Right ventricle myocardium superior (tissue), 1 donor: ENCODE measurements at regions not wholly inside any gene's neighbourhood (a gene's known extent, or its start where the extent isn't known, plus 50 kb on each side); places are given as distances from the start of the nearest gene placed in this dataset.
A peak's percentile ranks its signal among the peaks of the same experiment; 100 is the strongest.
"Not testable (repeated sequence)": the region's sequence is repeated elsewhere in the genome, so short reads cannot be mapped to it uniquely, and the experiment has no call there.

Experiments used
- ATAC-seq: fragments of 200-7000 bp; cut with Tn5 transposase; one replicate; pipeline ENCODE4 v1.9.1; 2020; ENCODE audit warnings: mild to moderate bottlenecking; ENCODE audit not compliant: poor library complexity
- DNase-seq: peaks from one replicate; pipeline ENCODE4 v3.0.0-alpha.2; 2020
- intact Hi-C: fragments of 100-400 bp; cut with DNase I; formaldehyde crosslinking; loops from one replicate; pipeline ENCODE4 v1.11.2; 2022
- donor health status: DM: no; HTN: yes; CAD: no; lungs with severe emphysema.

DNA sequence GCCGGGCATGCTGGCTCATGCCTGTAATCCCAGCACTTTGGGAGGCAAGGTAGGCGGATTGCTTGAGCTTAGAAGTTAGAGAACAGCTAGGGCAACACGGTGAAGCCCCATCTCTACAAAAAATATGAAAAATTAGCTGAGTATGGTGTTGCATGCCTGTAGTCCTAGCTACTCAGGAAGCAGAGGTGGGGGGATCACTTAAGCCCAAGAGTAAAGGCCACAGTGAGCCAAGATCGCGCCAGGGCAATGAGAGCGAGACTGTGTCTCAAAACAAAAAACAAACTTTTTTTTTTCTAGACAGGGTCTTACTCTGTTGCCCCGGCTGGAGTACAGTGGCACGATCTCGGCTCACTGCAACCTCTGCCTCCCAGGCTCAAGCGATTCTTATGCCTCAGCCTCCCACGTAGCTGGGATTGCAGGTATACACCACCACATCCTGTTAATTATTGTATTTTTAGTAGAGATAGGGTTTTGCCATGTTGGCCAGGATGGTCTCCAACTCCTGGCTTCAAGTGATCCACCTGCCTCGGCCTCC lies 307.5 kb downstream of the GOLGA6L6 start:
- ATAC-seq, intact Hi-C loops, DNase-seq: not testable (repeated sequence)

DNA sequence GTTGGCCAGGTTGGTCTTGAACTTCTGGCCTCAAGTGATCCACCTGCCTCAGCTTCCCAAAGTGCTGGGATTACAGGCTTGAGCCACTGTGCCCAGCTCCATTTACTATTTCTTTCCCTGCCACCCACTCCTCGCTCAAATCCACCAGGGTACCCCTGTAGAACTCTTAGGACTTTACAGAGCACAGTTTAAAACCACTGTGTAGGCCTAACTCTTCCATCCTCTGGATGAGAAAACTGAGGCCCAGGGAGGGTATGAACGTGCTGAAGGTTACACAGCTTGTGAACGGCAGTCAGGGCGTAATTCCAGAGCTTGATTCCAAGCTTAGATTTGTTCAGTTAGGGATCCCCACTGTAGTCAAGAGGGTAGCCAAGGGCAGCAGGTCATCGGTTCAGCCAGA lies 309.1 kb downstream of the GOLGA6L6 start:
- ATAC-seq, intact Hi-C loops, DNase-seq: not testable (repeated sequence)

DNA sequence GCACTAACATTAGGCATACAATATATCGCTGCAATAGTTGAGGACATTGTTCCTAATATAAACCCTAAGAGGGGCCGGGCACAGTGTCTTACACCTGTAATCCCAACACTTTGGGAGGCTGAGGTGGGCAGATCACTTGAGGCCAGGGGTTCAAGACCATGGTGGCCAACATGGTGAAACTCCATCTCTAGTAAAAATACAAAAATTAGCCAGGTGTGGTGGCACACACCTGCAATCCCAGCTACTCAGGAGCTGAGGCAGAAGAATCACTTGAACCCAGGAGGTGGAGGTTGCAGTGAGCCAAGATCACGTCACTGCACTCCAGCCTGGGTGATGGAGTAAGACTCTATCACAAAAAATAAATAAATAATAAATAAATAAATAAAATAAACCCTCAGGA lies 310.9 kb downstream of the GOLGA6L6 start:
- DNase-seq, intact Hi-C loops, ATAC-seq: not testable (repeated sequence)

DNA sequence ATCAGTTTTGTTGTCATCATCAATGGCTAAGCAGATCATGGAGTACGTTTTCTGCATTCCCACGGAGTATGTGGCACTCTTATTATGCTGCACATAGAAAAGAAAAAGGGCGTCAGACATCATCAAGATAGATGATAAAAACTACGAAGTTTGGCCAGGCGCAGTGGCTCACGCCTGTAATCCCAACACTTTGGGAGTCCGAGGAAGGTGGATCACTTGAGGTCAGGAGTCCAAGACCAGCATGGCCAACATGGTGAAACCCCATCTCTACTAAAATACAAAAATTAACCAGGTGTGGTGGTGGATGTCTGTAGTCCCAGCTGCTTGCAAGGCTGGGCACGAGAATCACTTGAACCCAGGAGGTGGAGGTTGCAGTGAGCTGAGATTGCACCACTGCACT lies 312.8 kb downstream of the GOLGA6L6 start:
- ATAC-seq, intact Hi-C loops, DNase-seq: not testable (repeated sequence)

DNA sequence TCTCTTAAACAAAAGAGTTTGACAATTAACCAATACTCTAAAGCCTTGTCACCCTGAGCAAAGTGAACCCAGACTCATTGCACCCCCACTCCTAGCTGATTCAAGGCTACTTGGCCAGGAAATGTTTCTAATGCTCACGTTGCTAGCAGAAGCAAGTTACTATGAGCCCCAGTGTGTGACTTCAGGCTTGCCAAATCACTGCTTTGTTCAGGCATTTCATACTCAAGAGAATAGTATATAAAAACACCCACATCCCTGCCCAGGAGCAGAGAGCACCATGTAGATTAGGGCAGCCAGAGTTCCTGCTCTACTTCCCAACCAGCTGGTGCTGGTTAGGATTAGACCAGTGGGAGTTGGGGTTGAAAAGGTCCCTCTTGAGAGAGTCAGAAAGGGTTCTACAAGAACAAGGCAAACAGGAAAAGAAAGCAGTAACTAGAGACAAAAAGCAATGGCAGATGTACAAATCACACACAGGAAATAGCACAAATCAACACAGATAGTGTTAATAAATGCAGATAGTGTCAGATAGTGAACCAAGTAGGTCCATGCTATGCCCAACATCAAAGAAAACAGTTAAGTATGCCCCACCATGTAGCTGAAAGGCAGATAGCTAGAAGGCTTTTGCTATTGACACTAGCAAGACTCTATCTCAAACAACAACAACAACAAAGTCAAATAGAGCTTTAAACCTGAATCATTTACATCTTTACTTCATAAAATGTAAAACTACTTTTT lies 314.3 kb downstream of the GOLGA6L6 start:
- intact Hi-C loops, DNase-seq: not testable (repeated sequence)
- peak; percentile 83 for ATAC-seq

DNA sequence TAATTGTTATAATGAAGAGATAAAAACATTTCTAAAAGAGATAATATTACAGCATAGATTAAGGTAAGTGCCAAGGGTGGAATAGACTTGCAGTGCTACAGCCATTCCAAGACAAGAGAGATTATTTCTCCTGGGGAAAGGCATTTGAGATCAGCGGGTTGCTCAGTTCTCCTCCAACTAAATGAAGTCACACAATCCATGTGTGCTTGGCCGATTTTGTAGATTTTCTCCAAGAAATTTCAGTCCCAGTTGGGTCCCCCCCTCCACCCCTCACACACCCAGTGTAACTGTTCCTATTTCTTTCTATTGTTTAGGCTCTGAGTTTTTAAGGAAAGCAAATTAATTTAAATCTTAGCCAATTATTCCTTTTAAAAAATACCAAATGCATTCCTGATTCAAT lies 315.1 kb downstream of the GOLGA6L6 start:
- ATAC-seq, result peak; percentile 83
- DNase-seq, intact Hi-C loops: not testable (repeated sequence)

DNA sequence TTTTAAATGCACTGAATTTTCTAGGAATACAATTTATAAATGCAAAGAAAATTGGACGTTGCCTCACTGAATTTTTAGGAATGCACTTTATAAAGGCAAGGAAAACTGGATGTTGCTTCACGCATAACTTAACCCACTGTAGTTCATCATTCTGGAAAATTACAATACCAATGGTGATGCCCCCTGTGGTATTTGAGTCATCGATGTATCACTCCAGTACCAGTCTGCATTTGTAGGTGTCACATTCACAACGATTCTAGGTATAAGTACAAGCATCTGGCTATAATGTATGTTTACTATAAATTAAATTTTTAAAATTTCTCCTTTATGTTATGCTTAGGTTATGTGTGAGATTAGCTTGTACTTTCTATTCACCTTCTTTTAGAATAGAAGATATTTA lies 320.5 kb downstream of the GOLGA6L6 start:
- ATAC-seq, intact Hi-C loops: not testable (repeated sequence)

DNA sequence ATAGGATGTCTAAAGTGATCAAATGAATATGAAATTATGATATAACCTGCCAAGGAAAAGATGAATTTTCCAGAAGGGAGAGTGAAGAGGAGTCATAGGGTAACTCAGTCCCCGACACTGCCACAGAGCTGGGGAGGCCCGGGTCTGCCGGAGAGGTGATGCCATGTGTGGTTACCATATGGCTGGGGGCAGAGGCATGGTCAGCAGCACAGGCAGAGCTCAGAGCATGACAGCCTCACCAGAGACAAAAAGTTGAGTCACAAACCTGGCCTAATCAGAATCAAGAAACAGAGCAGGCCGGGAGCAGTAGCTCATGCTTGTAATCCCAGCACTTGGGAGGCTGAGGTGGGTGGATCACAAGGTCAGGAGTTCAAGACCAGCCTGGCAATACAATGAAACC lies 322.4 kb downstream of the GOLGA6L6 start:
- intact Hi-C loops, DNase-seq, ATAC-seq: not testable (repeated sequence)

More for the DNA sequence above, 320.5 kb downstream of the GOLGA6L6 start:
- DNase-seq, result not testable (repeated sequence)

DNA sequence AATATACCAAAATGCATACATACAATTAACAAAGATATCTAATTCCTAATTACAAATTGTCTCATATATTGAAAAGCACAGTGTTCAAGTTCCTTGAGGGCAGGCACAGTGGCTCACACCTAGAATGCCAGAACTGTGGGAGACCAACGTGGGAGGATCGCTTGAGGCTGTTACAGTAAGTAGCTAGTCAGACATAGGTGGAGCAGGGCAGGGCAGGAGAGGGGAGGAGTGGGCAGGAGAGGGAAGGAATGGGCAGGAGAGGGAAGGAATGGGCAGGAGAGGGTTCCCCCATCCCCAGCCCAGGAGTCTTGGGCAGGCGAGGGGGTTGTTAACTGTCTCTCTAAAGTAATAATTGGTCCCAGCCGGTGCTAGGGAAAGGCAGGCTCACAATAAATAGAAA lies 325.9 kb downstream of the GOLGA6L6 start:
- intact Hi-C loops, ATAC-seq, DNase-seq: not testable (repeated sequence)

DNA sequence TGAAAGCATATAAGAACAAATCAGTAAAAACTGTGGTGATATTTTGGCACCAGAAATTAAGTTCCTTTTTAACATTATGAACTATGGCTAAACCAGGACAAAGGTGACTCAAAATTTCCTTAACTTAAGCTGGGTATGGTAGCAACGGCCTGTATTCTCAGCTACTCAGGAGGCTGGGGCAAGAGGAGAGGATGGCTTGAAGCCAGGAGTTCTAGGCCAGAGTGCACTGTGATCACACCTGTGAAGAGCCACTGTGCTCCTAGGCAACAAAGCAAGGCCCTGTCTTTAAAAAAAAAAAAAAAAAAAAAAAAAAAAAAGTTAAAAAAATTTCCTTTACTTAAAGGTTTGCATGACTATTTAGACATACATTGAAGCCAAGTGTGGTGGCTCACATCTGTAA lies 327.5 kb downstream of the GOLGA6L6 start:
- DNase-seq, ATAC-seq, intact Hi-C loops: not testable (repeated sequence)

DNA sequence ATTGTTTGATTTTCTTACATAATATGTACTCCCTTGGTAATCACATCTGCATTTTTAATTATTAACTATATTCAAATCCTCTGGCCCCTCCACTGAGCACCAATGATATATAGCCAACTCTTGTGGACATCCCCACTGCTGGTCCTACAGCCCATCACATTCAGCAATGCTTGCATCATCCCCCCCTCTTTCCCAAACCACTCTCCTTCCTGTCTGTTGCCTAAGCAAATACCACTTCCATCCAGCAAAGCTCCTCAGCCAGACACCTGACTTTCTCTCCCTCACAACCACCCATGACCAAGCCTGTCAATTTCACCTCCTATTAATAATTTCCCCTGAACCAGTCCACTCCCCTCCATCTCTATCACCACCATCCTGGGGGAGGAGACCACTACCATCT lies 330.1 kb downstream of the GOLGA6L6 start:
- ATAC-seq, intact Hi-C loops, DNase-seq: not testable (repeated sequence)

DNA sequence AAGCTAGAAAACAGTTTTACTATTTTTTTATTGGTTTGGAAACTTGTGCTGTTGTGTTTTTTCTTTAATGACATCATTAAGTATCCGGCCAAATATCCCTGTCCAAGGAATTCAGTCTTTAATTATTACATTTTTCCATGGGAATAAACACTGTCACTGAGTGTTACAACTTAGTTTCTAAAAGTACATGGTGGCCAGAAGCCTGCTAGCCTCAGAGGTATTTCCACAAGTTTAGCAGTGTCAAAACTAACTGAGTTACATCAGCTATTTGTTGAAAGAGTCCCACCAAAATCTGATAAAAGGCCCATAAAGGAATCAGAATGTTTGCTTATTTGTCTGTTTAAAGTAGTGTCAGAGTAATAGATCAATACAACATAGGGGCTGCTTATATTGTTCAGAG lies 331.6 kb downstream of the GOLGA6L6 start:
- peak; percentile 90 for ATAC-seq
- DNase-seq, intact Hi-C loops: not testable (repeated sequence)

DNA sequence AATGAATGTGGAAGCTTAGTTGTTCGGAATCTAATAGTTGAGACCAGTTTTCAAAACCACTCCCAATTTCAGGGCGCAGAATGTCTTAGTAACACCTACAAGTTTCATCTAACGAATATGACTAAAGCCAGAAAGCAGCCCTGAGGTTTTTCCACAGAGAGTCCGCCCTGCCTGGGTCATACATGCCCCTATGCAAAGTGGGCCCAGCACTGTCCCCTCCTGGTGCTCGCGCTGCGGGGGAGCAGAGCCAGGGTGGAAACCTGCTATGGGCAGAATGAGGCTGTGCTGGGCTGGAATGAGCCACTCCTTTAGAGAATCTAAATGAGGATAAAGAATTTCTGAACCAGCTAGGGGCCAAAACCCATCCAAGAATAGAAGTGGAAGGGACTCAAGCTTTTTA lies 334.0 kb downstream of the GOLGA6L6 start:
- ATAC-seq, intact Hi-C loops, DNase-seq: not testable (repeated sequence)

DNA sequence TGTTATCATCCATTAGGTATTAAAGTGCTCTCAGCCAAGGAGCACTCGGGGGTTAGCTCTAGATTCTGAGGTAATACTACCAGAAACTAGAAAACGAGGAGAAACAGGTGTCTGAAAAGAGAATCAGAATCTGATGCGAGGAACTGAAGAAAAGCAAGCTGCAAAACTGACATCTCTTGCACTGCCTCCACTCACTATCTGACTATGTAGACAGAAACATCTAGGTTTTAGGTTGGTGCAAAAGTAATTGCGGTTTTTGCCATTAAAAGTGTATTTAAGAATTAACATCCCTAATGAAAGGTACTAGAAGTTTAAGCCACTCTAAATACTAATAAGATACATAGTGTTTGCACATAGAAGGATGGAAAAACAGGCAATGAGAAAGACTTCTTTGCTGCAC lies 334.4 kb downstream of the GOLGA6L6 start:
- intact Hi-C loops, ATAC-seq, DNase-seq: not testable (repeated sequence)

DNA sequence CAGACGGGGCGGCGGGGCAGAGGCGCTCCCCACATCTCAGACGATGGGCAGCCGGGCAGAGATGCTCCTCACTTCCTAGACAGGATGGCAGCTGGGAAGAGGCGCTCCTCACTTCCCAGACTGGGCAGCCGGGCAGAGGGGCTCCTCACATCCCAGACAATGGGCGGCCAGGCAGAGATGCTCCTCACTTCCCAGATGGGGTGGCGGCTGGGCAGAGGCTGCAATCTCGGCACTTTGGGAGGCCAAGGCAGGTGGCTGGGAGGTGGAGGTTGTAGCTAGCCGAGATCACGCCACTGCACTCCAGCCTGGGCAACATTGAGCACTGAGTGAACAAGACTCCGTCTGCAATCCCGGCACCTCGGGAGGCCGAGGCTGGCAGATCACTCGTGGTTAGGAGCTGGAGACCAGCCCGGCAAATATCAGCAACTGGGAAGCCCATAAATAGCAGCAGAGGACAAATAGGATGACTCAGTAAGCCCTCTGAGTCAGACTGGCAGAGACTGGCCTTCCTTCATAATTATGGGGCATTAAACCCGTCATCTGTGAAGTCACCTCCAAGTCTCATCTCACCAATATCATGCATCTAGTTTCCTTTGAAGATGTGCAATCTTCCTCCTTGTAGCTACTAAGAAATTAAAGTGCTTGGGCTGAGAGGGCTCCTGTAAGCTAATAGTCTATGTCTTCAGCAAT lies 337.3 kb downstream of the GOLGA6L6 start:
- intact Hi-C loops, ATAC-seq, DNase-seq: not testable (repeated sequence)

DNA sequence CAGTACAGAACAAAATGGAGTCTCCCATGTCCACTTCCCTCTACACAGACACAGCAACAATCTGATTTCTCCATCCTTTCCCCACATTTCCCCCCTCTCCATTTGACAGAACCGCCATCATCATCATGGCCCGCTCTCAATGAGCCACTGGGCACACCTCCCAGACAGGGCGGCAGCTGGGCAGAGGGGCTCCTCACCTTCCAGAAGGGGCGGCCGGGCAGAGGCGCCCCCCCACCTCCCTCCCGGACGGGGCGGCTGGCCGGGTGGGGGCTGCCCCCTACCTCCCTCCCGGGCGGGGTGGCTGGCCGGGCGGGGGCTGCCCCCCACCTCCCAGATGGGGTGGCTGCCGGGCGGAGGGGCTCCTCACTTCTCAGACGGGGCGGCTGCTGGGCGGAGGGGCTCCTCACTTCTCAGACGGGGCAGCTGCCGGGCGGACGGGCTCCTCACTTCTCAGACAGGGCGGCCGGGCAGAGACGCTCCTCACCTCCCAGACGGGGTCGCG lies 337.9 kb downstream of the GOLGA6L6 start:
- DNase-seq, intact Hi-C loops: not testable (repeated sequence)

DNA sequence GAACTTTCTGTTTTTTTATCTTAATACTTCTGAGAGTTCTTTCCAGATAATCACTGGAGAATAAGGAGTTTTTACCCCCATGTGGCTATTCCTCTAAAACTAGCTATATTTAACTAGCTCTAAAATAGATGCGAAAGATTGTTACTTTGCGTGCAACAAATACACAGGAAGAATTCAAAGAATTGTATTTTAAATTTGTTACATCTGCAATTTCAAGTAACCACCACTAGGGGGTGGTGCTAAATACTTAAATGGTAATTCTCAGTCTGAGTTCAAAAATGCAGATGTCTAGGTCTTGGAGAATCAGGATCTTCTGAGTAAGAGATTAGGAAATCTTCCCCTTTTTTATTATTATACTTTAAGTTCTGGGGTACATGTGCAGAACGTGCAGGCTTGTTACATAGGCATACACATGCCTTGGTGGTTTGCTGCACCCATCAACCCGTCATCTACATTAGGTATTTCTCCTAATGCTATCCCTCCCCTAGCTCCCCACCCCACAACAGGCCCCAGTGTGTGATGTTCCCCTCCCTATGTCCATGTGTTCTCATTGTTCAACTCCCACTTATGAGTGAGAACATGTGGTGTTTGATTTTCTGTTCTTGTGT lies 346.9 kb downstream of the GOLGA6L6 start:
- ATAC-seq, DNase-seq, intact Hi-C loops: not testable (repeated sequence)

More for the DNA sequence above, 337.9 kb downstream of the GOLGA6L6 start:
- ATAC-seq, result not testable (repeated sequence)

DNA sequence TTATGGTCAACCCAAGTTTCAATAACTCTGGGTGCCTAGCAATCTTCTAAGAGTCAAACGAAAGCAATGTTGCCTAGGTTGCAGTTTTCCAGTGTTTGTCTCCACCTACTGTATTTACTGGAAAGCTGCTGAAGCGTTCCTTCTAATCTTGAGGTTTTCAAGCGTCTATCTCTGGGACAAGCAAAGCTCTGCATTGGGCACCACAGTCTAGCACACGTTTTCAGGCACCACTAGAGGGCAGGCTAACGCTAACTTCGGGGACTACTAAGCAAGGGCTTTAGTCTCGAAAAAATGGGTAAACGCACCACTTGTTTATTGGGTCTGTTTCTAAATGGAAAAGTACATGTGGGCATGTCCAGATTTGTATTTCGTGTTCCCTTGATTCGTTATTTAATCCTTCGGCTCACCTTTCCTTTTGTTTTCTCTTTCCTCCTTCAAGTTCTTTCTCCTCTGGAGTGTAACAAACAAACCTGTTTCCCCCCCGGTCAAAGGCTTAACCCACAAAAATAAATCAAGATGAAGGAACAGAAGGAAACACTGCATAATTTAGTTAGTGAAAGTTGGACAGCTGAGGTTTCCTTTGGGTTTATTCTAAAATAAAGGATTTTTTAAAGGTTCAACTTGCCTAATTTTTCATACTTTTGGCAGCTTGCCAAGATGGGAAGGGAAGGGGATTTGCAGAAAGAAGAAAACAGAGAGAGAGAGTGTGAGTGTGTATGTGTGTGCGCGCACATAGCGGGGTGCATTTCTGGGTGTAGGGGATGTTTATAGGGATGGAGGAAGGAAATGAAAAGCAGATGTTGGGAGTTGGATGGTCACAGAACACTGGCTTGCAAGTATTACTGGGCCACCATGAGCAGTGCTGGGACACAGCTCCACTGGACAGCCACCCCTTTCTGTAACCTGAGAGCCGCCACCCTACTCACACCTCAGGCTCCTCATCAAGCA lies 348.3 kb downstream of the GOLGA6L6 start:
- peak; percentile 97 for ATAC-seq
- intact Hi-C loops, result not testable (repeated sequence)
- DNase-seq, result peak; percentile 80
